Lung (tissue), 11 donors: ENCODE measurements at regions not wholly inside any gene's neighbourhood (a gene's known extent, or its start where the extent isn't known, plus 50 kb on each side); places are given as distances from the start of the nearest gene placed in this dataset.
A peak's percentile ranks its signal among the peaks of the same experiment; 100 is the strongest.

ENCODE experiments used
- ATAC-seq: fragments of 200-7000 bp; cut with Tn5 transposase; one replicate; pipeline ENCODE4 v1.9.1; 2020; ENCODE audit warnings: moderate number of reproducible peaks; ENCODE audit not compliant: insufficient read depth, low FRiP score
- DNase-seq, 3 donors: peaks; one replicate each; pipeline ENCODE4 v3.0.0-alpha.2; 2013 to 2017
- H3K27ac ChIP-seq, 2 donors: one replicate each; pipeline ENCODE4 v1.5.1; 2013; ENCODE audit warnings: mild to moderate bottlenecking in 2 of 2, moderate library complexity in 2 of 2, control low read depth in 1 of 2, inconsistent platforms in 1 of 2, low read depth in 1 of 2, low read length in 1 of 2
- H3K27me3 ChIP-seq, 3 donors: one replicate each; pipeline ENCODE4 v1.5.1; 2013; ENCODE audit warnings: low read length in 2 of 3; ENCODE audit not compliant: control insufficient read depth in 3 of 3, insufficient read depth in 3 of 3
- H3K36me3 ChIP-seq, 4 donors: one replicate each; pipeline ENCODE4 v1.5.1; 2013; ENCODE audit warnings: low read length in 4 of 4, mild to moderate bottlenecking in 1 of 4, moderate library complexity in 1 of 4; ENCODE audit not compliant: control insufficient read depth in 4 of 4, insufficient read depth in 4 of 4
- H3K4me1 ChIP-seq, 5 donors: one replicate each; pipeline ENCODE4 v1.5.1; 2013; ENCODE audit warnings: low read length in 5 of 5, mild to moderate bottlenecking in 2 of 5, moderate library complexity in 1 of 5; ENCODE audit not compliant: control insufficient read depth in 5 of 5, insufficient read depth in 5 of 5
- H3K4me3 ChIP-seq: one replicate; pipeline ENCODE4 v1.5.1; 2013; ENCODE audit warnings: mild to moderate bottlenecking, control low read depth, moderate library complexity
- H3K9ac ChIP-seq, 2 donors: one replicate each; pipeline ENCODE4 v1.5.1; 2013; ENCODE audit warnings: low read length in 2 of 2, control low read depth in 1 of 2; ENCODE audit not compliant: insufficient read depth in 1 of 2
- H3K9me3 ChIP-seq, 4 donors: one replicate each; pipeline ENCODE4 v1.5.1; 2013; ENCODE audit warnings: low read length in 3 of 4, mild to moderate bottlenecking in 1 of 4, moderate library complexity in 1 of 4; ENCODE audit not compliant: control insufficient read depth in 4 of 4, insufficient read depth in 3 of 4
- WGBS, 2 donors: extraction: QIAGEN DNeasy Blood & Tissue Kit; methylation state at CpG; one replicate each; pipeline ENCODE4 v1.1.7; 2013; 5-methylcytosine and 5-hydroxymethylcytosine counted together
- TF ChIP-seq, protein P1 (sequence below): IDR thresholded peaks from 2 replicates; pipeline ENCODE4 v1.5.1; 2012; ENCODE audit warnings: mild to moderate bottlenecking; ENCODE audit errors: control extremely low read depth, extremely low read depth
- donor health status: control.
- donor health status: control.
- donor health status: Bipolar disorder and iron deficiency.
- donor health status: healthy.
- donor health status: DM: yes; HTN: yes; CAD: no.

DNA sequence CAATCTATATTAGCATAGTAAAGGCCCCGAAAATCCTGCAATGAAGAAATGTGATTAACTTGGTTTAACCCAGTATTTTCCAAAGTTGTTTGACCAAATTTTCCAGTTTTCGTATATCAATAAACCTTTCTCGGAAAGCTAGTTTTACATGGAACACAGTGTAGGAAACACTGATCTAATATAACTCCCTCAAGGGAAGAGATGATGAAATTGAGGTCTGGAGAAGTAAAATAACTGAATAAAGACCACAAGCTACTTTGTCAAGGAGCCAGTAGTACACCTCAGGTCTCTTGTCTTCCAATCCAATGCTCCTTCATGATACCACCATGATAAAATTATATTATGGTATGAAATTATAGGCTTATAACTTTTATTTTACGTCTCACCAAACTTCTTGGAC is 118.1 kb upstream of the TARS1 start:
- DNase-seq, result no peak
- Histone ChIP-seq H3K9me3 (no peaks in the 10 kb centered on the region), H3K4me3 (no peak overlapping the region), H3K9ac (no peak overlapping the region), H3K27me3 (no peaks in the 10 kb centered on the region), H3K4me1 (peaks cover 0 to 22% (median 2%) of the 10 kb centered on the region in 5 donors), H3K36me3 (no peaks in the 10 kb centered on the region), H3K27ac (no peak overlapping the region)
- WGBS, 2 donors, result 89 to 90% methylated on average over 4 of the region's 4 CpGs
- no peak for ATAC-seq
- TF ChIP-seq, protein P1, sequence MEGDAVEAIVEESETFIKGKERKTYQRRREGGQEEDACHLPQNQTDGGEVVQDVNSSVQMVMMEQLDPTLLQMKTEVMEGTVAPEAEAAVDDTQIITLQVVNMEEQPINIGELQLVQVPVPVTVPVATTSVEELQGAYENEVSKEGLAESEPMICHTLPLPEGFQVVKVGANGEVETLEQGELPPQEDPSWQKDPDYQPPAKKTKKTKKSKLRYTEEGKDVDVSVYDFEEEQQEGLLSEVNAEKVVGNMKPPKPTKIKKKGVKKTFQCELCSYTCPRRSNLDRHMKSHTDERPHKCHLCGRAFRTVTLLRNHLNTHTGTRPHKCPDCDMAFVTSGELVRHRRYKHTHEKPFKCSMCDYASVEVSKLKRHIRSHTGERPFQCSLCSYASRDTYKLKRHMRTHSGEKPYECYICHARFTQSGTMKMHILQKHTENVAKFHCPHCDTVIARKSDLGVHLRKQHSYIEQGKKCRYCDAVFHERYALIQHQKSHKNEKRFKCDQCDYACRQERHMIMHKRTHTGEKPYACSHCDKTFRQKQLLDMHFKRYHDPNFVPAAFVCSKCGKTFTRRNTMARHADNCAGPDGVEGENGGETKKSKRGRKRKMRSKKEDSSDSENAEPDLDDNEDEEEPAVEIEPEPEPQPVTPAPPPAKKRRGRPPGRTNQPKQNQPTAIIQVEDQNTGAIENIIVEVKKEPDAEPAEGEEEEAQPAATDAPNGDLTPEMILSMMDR, result no peak

GRCh38 chr5:33324667-33325307 is 116.0 kb upstream of the TARS1 start:
- ATAC-seq, result no peak

DNA sequence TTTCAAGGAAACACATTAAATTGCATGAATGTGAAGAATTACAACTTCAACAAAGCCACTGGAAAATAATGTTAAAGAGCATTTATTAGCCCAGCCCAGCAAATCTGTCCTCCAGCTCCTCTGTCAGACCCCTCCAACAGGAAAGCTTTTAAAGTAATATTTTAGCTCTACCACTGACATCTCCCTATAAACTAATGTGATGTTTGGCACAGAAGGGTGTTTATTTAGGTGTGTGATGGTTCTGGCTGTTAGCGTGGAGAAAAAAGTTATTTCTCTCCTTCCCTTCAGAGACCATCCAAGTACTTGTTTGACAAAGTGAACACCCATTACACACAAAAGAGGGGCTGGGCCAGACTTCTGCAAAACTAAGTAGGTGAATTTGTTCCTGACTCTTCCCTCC is 111.9 kb upstream of the TARS1 start:
- 72 to 76% methylated on average over 1 of the region's 1 CpG for WGBS, 2 donors
- Histone ChIP-seq H3K36me3 (no peaks in the 10 kb centered on the region), H3K9me3 (no peaks in the 10 kb centered on the region), H3K4me1 (peaks cover 0 to 39% (median 0%) of the 10 kb centered on the region in 5 donors), H3K9ac (no peak overlapping the region), H3K27me3 (no peaks in the 10 kb centered on the region), H3K4me3 (no peak overlapping the region), H3K27ac (no peak overlapping the region)
- TF ChIP-seq, protein P1, result no peak
- DNase-seq, result no peak
- ATAC-seq, result no peak

More at GRCh38 chr5:33324667-33325307, 116.0 kb upstream of the TARS1 start:
- H3K9me3 ChIP-seq, result no peaks in the 10 kb centered on the region
- H3K4me3 ChIP-seq, result no peak overlapping the region
- no peaks in the 10 kb centered on the region for H3K36me3 ChIP-seq
- 50 to 58% methylated on average over 2 of the region's 2 CpGs for WGBS, 2 donors
- TF ChIP-seq, protein P1, result no peak
- H3K9ac ChIP-seq, result no peak overlapping the region
- DNase-seq, result no peak
- peaks cover 0 to 30% (median 2%) of the 10 kb centered on the region in 5 donors for H3K4me1 ChIP-seq
- no peaks in the 10 kb centered on the region for H3K27me3 ChIP-seq
- H3K27ac ChIP-seq, result no peak overlapping the region

DNA sequence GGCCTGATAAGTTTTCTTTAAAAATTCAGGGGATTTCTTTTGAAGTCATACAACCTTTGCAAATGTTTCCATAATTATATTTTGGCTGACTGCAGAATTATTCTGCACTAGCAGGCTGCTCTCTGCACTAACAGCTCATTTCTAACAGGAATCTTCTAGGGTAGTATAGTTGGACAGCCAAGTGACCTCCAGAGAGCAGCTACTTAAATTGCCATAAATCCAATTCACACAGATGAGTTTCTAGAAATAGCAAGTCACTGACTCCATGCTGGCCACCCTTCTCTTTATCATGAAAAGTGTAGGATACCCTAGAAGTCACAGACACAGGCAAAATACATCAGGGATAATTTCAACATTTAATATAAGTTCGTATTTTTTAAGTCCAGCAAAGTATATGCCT is 110.9 kb upstream of the TARS1 start:
- Histone ChIP-seq H3K4me3 (no peak overlapping the region), H3K36me3 (no peaks in the 10 kb centered on the region), H3K9me3 (no peaks in the 10 kb centered on the region), H3K4me1 (peaks cover 0 to 32% (median 0%) of the 10 kb centered on the region in 5 donors), H3K9ac (no peak overlapping the region), H3K27ac (no peak overlapping the region), H3K27me3 (no peaks in the 10 kb centered on the region)
- 58 to 70% methylated on average over 1 of the region's 1 CpG for WGBS, 2 donors
- DNase-seq (peak; percentile 64 to 96 (median 92)), ATAC-seq (no peak)
- TF ChIP-seq, protein P1, result no peak
